ENCODE measurements at regions not wholly inside any gene's neighbourhood (a gene's known extent, or its start where the extent isn't known, plus 50 kb on each side); places are given as distances from the start of the nearest gene placed in this dataset.

- Histone ChIP-seq H4K20me1 (ENCODE audit: low read length) (no peaks in the 10 kb centered on the region), H3K79me2 (ENCODE audit: low read length) (no peaks in the 10 kb centered on the region), H3K27me3 (ENCODE audit: low read length) (no peaks in the 10 kb centered on the region), H3K36me3 (ENCODE audit: low read depth, low read length) (no peaks in the 10 kb centered on the region), H3K4me1 (ENCODE audit: insufficient read depth, low read length) (no peaks in the 10 kb centered on the region), H3K9me2 (replicated peaks; ENCODE audit: low read length) (no peaks in the 10 kb centered on the region), H3K9ac (ENCODE audit: low read length) (no peak overlapping the region), H3K4me3 (ENCODE audit: low read length) (no peak overlapping the region), H3K27ac (ENCODE audit: low read length) (no peak overlapping the region), H3K4me2 (ENCODE audit: low read length) (no peak overlapping the region), H2AFZ (ENCODE audit: low read length) (no peak overlapping the region), H3F3A (ENCODE audit: low read length, unreplicated experiment) (no peaks in the 10 kb centered on the region), H3K9me3 (ENCODE audit: low read length) (no peaks in the 10 kb centered on the region)
- CTCF ChIA-PET, result no interaction called here
- DNase-seq (no peak), ATAC-seq (no peak)
- POLR2A ChIA-PET (ENCODE audit: unreplicated experiment), result no interaction called here
- no TSS peak for BruUV-seq (replicated peaks)
- intact Hi-C loops (cut with micrococcal nuclease), result no loop called here
- TF ChIP-seq CTCF (conservative IDR thresholded peaks at IDR 0.05; ENCODE audit: low read depth, low read length) (no peak), EZH2 (IDR thresholded peaks at IDR 0.05; ENCODE audit: low read length, unreplicated experiment) (no peak), EZH2phosphoT487 (IDR thresholded peaks at IDR 0.05; ENCODE audit: borderline replicate concordance, low read length) (no peak)
Measured at GRCh38 chr13:22077764-22078163, 406.9 kb downstream of the FGF9 start.

- no peaks in the 10 kb centered on the region for H3K27me3 ChIP-seq (ENCODE audit: low read length)
- H3K9me2 ChIP-seq (replicated peaks; ENCODE audit: low read length), result no peaks in the 10 kb centered on the region
- no TSS peak for BruUV-seq (replicated peaks)
- H3K79me2 ChIP-seq (ENCODE audit: low read length), result no peaks in the 10 kb centered on the region
- H3K36me3 ChIP-seq (ENCODE audit: low read depth, low read length), result no peaks in the 10 kb centered on the region
- ChIA-PET CTCF (no interaction called here), POLR2A (ENCODE audit: unreplicated experiment) (no interaction called here)
- no peak for DNase-seq
- no peaks in the 10 kb centered on the region for H3F3A ChIP-seq (ENCODE audit: low read length, unreplicated experiment)
- no peaks in the 10 kb centered on the region for H4K20me1 ChIP-seq (ENCODE audit: low read length)
- H3K27ac ChIP-seq (ENCODE audit: low read length), result no peak overlapping the region
- no peak overlapping the region for H2AFZ ChIP-seq (ENCODE audit: low read length)
- no peak for ATAC-seq
- no peaks in the 10 kb centered on the region for H3K4me1 ChIP-seq (ENCODE audit: insufficient read depth, low read length)
- H3K9ac ChIP-seq (ENCODE audit: low read length), result no peak overlapping the region
- TF ChIP-seq EZH2 (IDR thresholded peaks at IDR 0.05; ENCODE audit: low read length, unreplicated experiment), result no peak
- no peak for TF ChIP-seq EZH2phosphoT487 (IDR thresholded peaks at IDR 0.05; ENCODE audit: borderline replicate concordance, low read length)
- TF ChIP-seq CTCF (conservative IDR thresholded peaks at IDR 0.05; ENCODE audit: low read depth, low read length), result no peak
- intact Hi-C loops (cut with micrococcal nuclease), result no loop called here
- H3K9me3 ChIP-seq (ENCODE audit: low read length), result no peaks in the 10 kb centered on the region
- no peak overlapping the region for H3K4me3 ChIP-seq (ENCODE audit: low read length)
- no peak overlapping the region for H3K4me2 ChIP-seq (ENCODE audit: low read length)
Measured at GRCh38 chr13:22079961-22080360, 409.1 kb downstream of the FGF9 start.

DNA sequence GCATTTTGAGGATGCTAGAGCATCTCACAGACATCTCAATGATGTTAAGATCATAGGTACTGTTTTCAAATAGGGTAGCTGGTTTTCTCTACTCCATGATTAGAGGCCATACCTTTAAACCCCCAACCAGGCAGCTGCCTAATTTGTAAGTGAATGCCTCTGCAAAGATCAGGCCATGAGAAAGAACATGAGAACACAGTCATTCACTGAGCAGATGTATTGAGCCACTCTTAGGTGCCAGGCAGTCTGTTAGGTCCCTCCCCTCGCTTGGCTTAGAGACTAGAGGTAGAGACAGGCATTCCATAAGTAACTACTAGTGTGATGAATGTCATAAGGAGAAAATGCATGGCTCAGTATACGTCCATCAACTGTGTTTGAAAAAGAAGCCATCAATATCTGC, 410.0 kb downstream of the FGF9 start:
- CTCF ChIA-PET, result no interaction called here
- H3K36me3 ChIP-seq (ENCODE audit: low read depth, low read length), result no peaks in the 10 kb centered on the region
- intact Hi-C loops (cut with micrococcal nuclease), result no loop called here
- POLR2A ChIA-PET (ENCODE audit: unreplicated experiment), result no interaction called here
- H3K4me1 ChIP-seq (ENCODE audit: insufficient read depth, low read length), result no peaks in the 10 kb centered on the region
- H4K20me1 ChIP-seq (ENCODE audit: low read length), result no peaks in the 10 kb centered on the region
- no TSS peak for BruUV-seq (replicated peaks)
- no peak overlapping the region for H3K27ac ChIP-seq (ENCODE audit: low read length)
- ATAC-seq (no peak), DNase-seq (no peak)
- H3F3A ChIP-seq (ENCODE audit: low read length, unreplicated experiment), result no peaks in the 10 kb centered on the region
- no peak overlapping the region for H3K4me3 ChIP-seq (ENCODE audit: low read length)
- no peak overlapping the region for H3K4me2 ChIP-seq (ENCODE audit: low read length)
- TF ChIP-seq EZH2phosphoT487 (IDR thresholded peaks at IDR 0.05; ENCODE audit: borderline replicate concordance, low read length) (no peak), CTCF (conservative IDR thresholded peaks at IDR 0.05; ENCODE audit: low read depth, low read length) (no peak)
- H2AFZ ChIP-seq (ENCODE audit: low read length), result no peak overlapping the region
- no peaks in the 10 kb centered on the region for H3K27me3 ChIP-seq (ENCODE audit: low read length)
- no peaks in the 10 kb centered on the region for H3K79me2 ChIP-seq (ENCODE audit: low read length)
- H3K9me2 ChIP-seq (replicated peaks; ENCODE audit: low read length), result no peaks in the 10 kb centered on the region
- H3K9ac ChIP-seq (ENCODE audit: low read length), result no peak overlapping the region
- no peaks in the 10 kb centered on the region for H3K9me3 ChIP-seq (ENCODE audit: low read length)
